ENCODE measurements at regions not wholly inside any gene's neighbourhood (a gene's known extent, or its start where the extent isn't known, plus 50 kb on each side); places are given as distances from the start of the nearest gene placed in this dataset.

DNA sequence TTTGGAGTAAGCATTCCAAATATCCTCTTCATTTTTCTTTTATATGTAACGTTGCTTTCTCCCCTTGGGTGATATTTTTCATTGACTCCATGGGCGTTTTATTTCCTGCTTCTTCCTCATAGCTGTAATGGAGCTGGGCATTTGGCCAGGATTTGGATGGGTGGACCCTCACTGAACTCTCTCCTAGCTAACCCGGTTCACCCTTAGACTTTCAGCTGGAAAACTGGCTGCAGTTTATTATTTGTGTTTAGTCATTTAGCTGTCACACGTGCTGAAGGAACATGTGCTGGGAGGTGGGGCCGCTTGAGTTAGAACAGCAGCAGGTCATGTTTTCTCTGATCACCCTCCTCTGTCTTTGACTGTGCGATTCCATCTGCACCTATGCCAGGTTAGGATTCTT, 407.6 kb downstream of the ZIC1 start:
- Mint-ChIP-seq H3K36me3 (no peaks in the 10 kb centered on the region), H3K4me1 (no peaks in the 10 kb centered on the region), H3K27me3 (no peaks in the 10 kb centered on the region), H3K27ac (no peak overlapping the region), H3K9me3 (peaks cover 1% of the 10 kb centered on the region), H3K4me3 (no peak overlapping the region)
- ATAC-seq (ENCODE audit: low read depth) (no peak), DNase-seq (no peak)
- POLR2A ChIA-PET: no interaction called here

DNA sequence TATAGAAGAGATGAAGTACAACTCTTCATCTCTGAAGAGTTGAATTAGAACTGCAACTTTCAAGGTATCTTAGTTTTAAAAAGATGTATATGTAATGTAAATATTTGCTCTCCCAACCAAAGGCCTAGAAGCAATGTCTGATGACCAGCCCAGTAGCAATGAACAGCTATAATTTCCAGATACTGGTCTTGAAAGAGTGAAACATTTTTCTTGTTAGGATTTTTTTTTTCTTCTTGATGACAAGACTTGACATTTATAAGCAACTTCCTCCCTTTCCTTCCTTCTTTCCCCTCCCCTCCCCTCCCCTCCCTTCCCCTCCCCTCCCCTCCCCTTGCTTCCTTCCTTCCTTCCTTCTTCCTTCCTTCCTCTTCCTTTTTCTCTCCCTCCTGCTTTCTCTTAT, 423.4 kb downstream of the ZIC1 start:
- H3K4me3 Mint-ChIP-seq: no peak overlapping the region
- DNase-seq (no peak), ATAC-seq (ENCODE audit: low read depth) (no peak)
- no peaks in the 10 kb centered on the region for H3K4me1 Mint-ChIP-seq
- H3K36me3 Mint-ChIP-seq: no peaks in the 10 kb centered on the region
- H3K27ac Mint-ChIP-seq: no peak overlapping the region
- POLR2A ChIA-PET: no interaction called here
- H3K9me3 Mint-ChIP-seq: no peaks in the 10 kb centered on the region
- no peaks in the 10 kb centered on the region for H3K27me3 Mint-ChIP-seq

DNA sequence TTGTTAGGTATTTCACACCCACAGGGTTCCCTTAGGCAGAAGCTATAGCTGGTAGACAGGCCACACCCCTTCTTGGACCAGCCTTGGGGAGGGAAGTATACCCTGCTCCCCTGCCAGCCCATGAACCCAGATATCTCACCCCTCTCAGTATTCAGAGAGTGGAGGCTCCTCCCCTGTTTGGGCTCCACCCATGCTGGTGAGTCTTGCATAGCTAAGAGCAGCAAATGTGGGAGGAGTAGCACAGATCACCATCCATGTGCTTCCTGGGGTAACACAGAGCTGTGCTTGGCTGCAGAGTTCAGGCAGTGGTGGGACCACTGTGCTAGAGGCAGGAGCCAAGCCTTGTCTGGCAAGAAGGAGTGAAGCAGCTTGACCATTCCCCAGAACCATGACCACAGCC, 427.2 kb downstream of the ZIC1 start:
- DNase-seq: no peak
- Mint-ChIP-seq H3K4me1 (no peaks in the 10 kb centered on the region), H3K27ac (no peak overlapping the region), H3K36me3 (no peaks in the 10 kb centered on the region), H3K4me3 (no peak overlapping the region), H3K27me3 (no peaks in the 10 kb centered on the region), H3K9me3 (no peaks in the 10 kb centered on the region)
- POLR2A ChIA-PET: no interaction called here
- ATAC-seq (ENCODE audit: low read depth): no peak

DNA sequence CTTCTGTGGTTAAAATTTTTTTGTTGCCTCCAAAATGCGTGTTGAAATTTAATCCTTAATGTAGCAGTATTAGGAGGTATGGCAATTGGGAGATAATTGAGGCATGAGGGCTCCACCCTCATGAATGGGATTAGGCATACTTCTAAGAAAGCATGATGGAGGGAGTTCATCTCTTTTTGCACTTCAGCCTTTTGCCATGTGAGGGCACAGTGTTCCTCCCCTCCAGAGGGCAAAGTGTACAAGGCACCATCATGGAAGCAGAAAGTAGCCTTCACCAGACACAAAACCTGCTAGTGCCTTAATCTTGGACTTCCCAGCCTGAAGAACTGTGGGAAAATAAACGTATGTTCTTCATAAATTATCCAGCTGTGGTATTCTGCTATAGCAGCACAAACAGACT, 429.5 kb downstream of the ZIC1 start:
- no peak overlapping the region for H3K27ac Mint-ChIP-seq
- no peaks in the 10 kb centered on the region for H3K36me3 Mint-ChIP-seq
- no peak for DNase-seq
- no peaks in the 10 kb centered on the region for H3K4me1 Mint-ChIP-seq
- no peaks in the 10 kb centered on the region for H3K9me3 Mint-ChIP-seq
- H3K27me3 Mint-ChIP-seq: no peaks in the 10 kb centered on the region
- no peak for ATAC-seq (ENCODE audit: low read depth)
- H3K4me3 Mint-ChIP-seq: no peak overlapping the region
- POLR2A ChIA-PET: no interaction called here

- DNase-seq (no peak), ATAC-seq (ENCODE audit: low read depth) (no peak)
- no peaks in the 10 kb centered on the region for H3K27me3 Mint-ChIP-seq
- H3K4me3 Mint-ChIP-seq: no peak overlapping the region
- peaks cover 2% of the 10 kb centered on the region for H3K9me3 Mint-ChIP-seq
- POLR2A ChIA-PET: no interaction called here
- H3K4me1 Mint-ChIP-seq: no peaks in the 10 kb centered on the region
- H3K27ac Mint-ChIP-seq: no peak overlapping the region
- H3K36me3 Mint-ChIP-seq: no peaks in the 10 kb centered on the region
Measured at GRCh38 chr3:147843331-147843730, 434.2 kb downstream of the ZIC1 start.

GRCh38 chr3:147846293-147846692, 437.1 kb downstream of the ZIC1 start:
- Mint-ChIP-seq H3K9me3 (peaks cover 2% of the 10 kb centered on the region), H3K36me3 (no peaks in the 10 kb centered on the region), H3K27me3 (no peaks in the 10 kb centered on the region), H3K4me1 (no peaks in the 10 kb centered on the region), H3K4me3 (no peak overlapping the region), H3K27ac (no peak overlapping the region)
- DNase-seq (no peak), ATAC-seq (ENCODE audit: low read depth) (no peak)
- POLR2A ChIA-PET: no interaction called here

DNA sequence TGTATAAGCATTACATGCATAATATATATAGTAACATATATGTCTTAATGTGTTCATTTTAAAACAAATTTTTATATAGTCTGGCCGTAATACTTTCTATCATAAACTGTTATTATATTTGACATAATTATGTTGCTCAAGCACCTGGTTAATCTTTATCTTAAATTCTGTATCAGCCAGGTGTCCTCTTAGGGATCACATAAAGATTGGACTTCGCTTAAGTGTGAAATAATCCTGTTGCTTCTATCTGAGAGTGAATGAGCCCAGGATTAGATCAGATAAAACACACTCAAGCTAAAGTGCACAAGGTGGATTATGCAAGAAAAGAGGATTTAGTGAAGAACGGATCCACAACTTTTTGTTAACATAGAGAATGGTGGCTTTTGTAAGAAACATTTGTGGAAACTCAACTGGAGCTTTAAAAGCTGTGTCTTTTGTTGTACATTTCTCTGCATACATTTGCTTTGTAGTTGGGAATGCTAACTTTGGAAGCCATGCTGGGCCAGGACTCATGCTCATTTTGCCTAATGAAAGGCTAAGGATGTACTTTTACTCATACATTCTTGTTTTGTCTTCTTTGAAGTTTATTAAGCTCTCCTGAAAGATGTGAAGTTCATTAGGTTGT, 437.8 kb downstream of the ZIC1 start:
- no peak overlapping the region for H3K4me3 Mint-ChIP-seq
- no peak overlapping the region for H3K27ac Mint-ChIP-seq

DNA sequence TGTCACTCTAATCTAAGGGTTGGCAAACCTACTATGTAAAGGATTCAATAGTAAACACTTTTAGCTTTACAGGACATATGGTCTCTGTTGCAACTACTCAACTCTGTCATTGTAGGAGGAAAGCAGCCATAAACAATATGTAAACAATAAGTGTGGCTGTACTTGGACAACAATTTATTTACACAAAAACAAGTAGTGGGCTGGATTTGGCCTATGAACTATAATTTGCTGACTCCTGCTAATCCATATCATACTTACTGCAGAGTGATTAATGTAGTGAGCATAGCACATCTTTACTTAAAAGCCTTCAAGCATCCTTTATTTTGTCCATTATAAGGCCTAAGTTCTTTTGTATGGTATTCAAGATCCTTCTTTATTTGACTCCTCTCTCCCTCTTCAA, 441.9 kb downstream of the ZIC1 start:
- Mint-ChIP-seq H3K27me3 (no peaks in the 10 kb centered on the region), H3K4me1 (no peaks in the 10 kb centered on the region), H3K9me3 (peaks cover 2% of the 10 kb centered on the region), H3K36me3 (no peaks in the 10 kb centered on the region), H3K4me3 (no peak overlapping the region), H3K27ac (no peak overlapping the region)
- DNase-seq (no peak), ATAC-seq (ENCODE audit: low read depth) (no peak)
- POLR2A ChIA-PET: no interaction called here

More for the DNA sequence above, 437.8 kb downstream of the ZIC1 start:
- Mint-ChIP-seq H3K9me3 (peaks cover 2% of the 10 kb centered on the region), H3K27me3 (no peaks in the 10 kb centered on the region), H3K36me3 (no peaks in the 10 kb centered on the region), H3K4me1 (no peaks in the 10 kb centered on the region)
- ATAC-seq (ENCODE audit: low read depth) (no peak), DNase-seq (no peak)
- POLR2A ChIA-PET: no interaction called here

GRCh38 chr3:147854542-147854941, 445.4 kb downstream of the ZIC1 start:
- ATAC-seq (ENCODE audit: low read depth): no peak
- DNase-seq: no peak
- Mint-ChIP-seq H3K4me1 (no peaks in the 10 kb centered on the region), H3K4me3 (no peak overlapping the region), H3K27ac (no peak overlapping the region), H3K9me3 (peaks cover 2% of the 10 kb centered on the region), H3K27me3 (no peaks in the 10 kb centered on the region), H3K36me3 (no peaks in the 10 kb centered on the region)
- POLR2A ChIA-PET: no interaction called here

DNA sequence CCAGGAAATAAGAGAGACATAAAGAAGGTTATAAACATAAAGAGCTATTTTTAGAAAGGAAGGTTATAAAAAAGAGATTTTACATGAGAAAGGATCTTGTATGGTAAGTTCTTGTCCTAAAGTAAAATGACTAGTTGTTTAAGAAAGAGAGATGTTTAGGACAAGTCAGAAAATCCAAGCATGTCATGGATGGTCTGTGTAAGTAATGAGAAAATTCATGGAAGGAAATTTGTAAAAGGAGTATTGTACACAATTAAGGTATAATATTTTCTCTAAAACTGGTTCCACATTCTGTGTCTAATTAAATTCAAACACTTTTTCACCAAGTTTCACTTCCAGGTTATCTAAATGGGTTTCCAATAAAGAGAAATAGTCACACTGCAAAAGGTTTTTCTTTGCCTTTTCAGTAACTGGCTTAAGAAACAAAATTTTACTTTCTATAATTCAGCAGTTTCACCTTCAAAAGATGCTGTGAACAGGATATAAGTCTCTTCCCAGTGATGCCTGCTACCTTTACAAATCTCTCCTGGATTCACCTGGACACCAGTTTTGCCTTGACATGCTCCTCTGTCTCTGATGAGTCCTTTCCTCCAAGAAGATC, 455.7 kb downstream of the ZIC1 start:
- ATAC-seq (ENCODE audit: low read depth) (no peak), DNase-seq (no peak)
- Mint-ChIP-seq H3K4me1 (no peaks in the 10 kb centered on the region), H3K36me3 (no peaks in the 10 kb centered on the region), H3K27ac (no peak overlapping the region), H3K4me3 (no peak overlapping the region), H3K27me3 (no peaks in the 10 kb centered on the region), H3K9me3 (peaks cover 10% of the 10 kb centered on the region)
- POLR2A ChIA-PET: no interaction called here

GRCh38 chr3:147866561-147866960, 457.4 kb downstream of the ZIC1 start:
- peaks cover 10% of the 10 kb centered on the region for H3K9me3 Mint-ChIP-seq
- no peaks in the 10 kb centered on the region for H3K36me3 Mint-ChIP-seq
- DNase-seq: no peak
- no peaks in the 10 kb centered on the region for H3K4me1 Mint-ChIP-seq
- no peak overlapping the region for H3K4me3 Mint-ChIP-seq
- POLR2A ChIA-PET: no interaction called here
- H3K27ac Mint-ChIP-seq: no peak overlapping the region
- no peaks in the 10 kb centered on the region for H3K27me3 Mint-ChIP-seq
- ATAC-seq (ENCODE audit: low read depth): no peak

GRCh38 chr3:147872568-147872967, 463.4 kb downstream of the ZIC1 start:
- H3K4me1 Mint-ChIP-seq: no peaks in the 10 kb centered on the region
- H3K27me3 Mint-ChIP-seq: no peaks in the 10 kb centered on the region
- H3K9me3 Mint-ChIP-seq: peaks cover 8% of the 10 kb centered on the region
- H3K36me3 Mint-ChIP-seq: no peaks in the 10 kb centered on the region
- ATAC-seq (ENCODE audit: low read depth): no peak
- no peak overlapping the region for H3K27ac Mint-ChIP-seq
- no peak overlapping the region for H3K4me3 Mint-ChIP-seq
- POLR2A ChIA-PET: no interaction called here
- no peak for DNase-seq

- H3K36me3 Mint-ChIP-seq: no peaks in the 10 kb centered on the region
- H3K27ac Mint-ChIP-seq: no peak overlapping the region
- DNase-seq: no peak
- H3K4me1 Mint-ChIP-seq: no peaks in the 10 kb centered on the region
- no peak for ATAC-seq (ENCODE audit: low read depth)
- no peak overlapping the region for H3K4me3 Mint-ChIP-seq
- H3K9me3 Mint-ChIP-seq: peaks cover 2% of the 10 kb centered on the region
- POLR2A ChIA-PET: no interaction called here
- no peaks in the 10 kb centered on the region for H3K27me3 Mint-ChIP-seq
Measured at GRCh38 chr3:147875498-147875897, 466.3 kb downstream of the ZIC1 start.

DNA sequence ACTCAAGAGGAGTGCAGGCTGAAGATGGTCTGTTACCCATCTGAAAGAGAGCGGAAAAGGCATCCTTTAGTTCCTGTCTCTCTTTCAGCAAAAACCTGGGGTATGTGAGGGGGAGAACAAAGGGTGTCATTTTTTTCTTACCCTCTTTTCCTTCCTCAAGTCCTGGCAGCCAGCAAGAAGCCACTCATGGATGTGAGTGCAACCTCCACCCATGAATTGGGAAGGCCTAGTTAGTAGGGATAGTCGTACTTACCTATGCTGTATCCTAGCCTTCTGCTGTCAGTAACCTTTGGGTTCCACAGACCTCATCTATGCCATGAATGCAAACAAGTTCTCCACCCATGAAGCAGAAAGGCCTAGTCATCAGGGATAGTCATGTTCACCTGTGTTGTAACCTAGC, 472.8 kb downstream of the ZIC1 start:
- peaks cover 8% of the 10 kb centered on the region for H3K9me3 Mint-ChIP-seq
- no peak for DNase-seq
- H3K36me3 Mint-ChIP-seq: no peaks in the 10 kb centered on the region
- POLR2A ChIA-PET: no interaction called here
- no peaks in the 10 kb centered on the region for H3K27me3 Mint-ChIP-seq
- H3K4me1 Mint-ChIP-seq: no peaks in the 10 kb centered on the region
- no peak overlapping the region for H3K27ac Mint-ChIP-seq
- ATAC-seq (ENCODE audit: low read depth): no peak
- H3K4me3 Mint-ChIP-seq: no peak overlapping the region

- Mint-ChIP-seq H3K4me3 (no peak overlapping the region), H3K4me1 (no peaks in the 10 kb centered on the region), H3K9me3 (peaks cover 6% of the 10 kb centered on the region), H3K27me3 (no peaks in the 10 kb centered on the region), H3K36me3 (no peaks in the 10 kb centered on the region), H3K27ac (no peak overlapping the region)
- ATAC-seq (ENCODE audit: low read depth) (no peak), DNase-seq (no peak)
- POLR2A ChIA-PET: no interaction called here
Measured at GRCh38 chr3:147886879-147887278, 477.7 kb downstream of the ZIC1 start.

All from activated naive CD8-positive, alpha-beta T cell treated with anti-CD3 and anti-CD28 coated beads, Interleukin-2, amount 10 ng/mL, durations not matched to agents 7 days and 5 days (primary cell).